GM21390 (cell line): ENCODE measurements at regions not wholly inside any gene's neighbourhood (a gene's known extent, or its start where the extent isn't known, plus 50 kb on each side); places are given as distances from the start of the nearest gene placed in this dataset.

Source experiments
- ATAC-seq: cut with Tn5 transposase; IDR thresholded peaks from one replicate; pipeline ENCODE4 v1.9.1; 2021; ENCODE audit not compliant: unreplicated experiment

GRCh38 chr6:99867026-99867425, 127.0 kb downstream of the MCHR2 start:
- no peak for ATAC-seq

GRCh38 chr6:99868074-99868702, 125.8 kb downstream of the MCHR2 start:
- ATAC-seq = peak; percentile 91
